ENCODE measurements at regions not wholly inside any gene's neighbourhood (a gene's known extent, or its start where the extent isn't known, plus 50 kb on each side); places are given as distances from the start of the nearest gene placed in this dataset.

DNA sequence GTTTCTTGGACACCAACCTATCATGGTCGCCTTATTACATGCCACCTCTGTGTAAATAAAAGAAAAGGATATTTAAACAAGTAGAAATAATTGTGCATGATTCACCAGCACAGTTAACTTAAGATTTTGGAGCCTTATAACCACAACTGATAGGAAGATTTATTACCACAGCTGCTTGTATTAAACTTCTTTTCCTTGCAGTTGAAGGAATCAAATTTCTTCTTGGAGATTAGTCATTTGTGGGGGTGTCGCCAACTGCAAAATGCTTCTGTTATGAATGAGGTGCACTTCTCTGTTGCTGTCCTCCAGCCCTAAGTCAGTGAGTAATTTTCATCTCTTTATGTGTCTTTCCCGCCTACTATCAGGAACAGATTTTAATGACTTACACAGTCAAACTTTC is 73.3 kb downstream of the OR13H1 start:
- TF ChIP-seq, protein P1, sequence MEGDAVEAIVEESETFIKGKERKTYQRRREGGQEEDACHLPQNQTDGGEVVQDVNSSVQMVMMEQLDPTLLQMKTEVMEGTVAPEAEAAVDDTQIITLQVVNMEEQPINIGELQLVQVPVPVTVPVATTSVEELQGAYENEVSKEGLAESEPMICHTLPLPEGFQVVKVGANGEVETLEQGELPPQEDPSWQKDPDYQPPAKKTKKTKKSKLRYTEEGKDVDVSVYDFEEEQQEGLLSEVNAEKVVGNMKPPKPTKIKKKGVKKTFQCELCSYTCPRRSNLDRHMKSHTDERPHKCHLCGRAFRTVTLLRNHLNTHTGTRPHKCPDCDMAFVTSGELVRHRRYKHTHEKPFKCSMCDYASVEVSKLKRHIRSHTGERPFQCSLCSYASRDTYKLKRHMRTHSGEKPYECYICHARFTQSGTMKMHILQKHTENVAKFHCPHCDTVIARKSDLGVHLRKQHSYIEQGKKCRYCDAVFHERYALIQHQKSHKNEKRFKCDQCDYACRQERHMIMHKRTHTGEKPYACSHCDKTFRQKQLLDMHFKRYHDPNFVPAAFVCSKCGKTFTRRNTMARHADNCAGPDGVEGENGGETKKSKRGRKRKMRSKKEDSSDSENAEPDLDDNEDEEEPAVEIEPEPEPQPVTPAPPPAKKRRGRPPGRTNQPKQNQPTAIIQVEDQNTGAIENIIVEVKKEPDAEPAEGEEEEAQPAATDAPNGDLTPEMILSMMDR (IDR thresholded peaks at IDR 0.05) = no peak
- TF ChIP-seq POLR2A (IDR thresholded peaks at IDR 0.05) = no peak
